Mesendoderm (in vitro differentiated cells): ENCODE measurements at regions not wholly inside any gene's neighbourhood (a gene's known extent, or its start where the extent isn't known, plus 50 kb on each side); places are given as distances from the start of the nearest gene placed in this dataset.

ENCODE experiments used
- DNase-seq: peaks from one replicate; pipeline ENCODE4 v3.0.0; 2013
- H2AK5ac ChIP-seq: 2 replicates; pipeline ENCODE4 v1.6.1; 2013; ENCODE audit warnings: low read length, inconsistent platforms
- H2BK120ac ChIP-seq: 2 replicates; pipeline ENCODE4 v1.6.1; 2013; ENCODE audit warnings: low read depth, mild to moderate bottlenecking, low read length, moderate library complexity, mixed read lengths
- H2BK15ac ChIP-seq: replicated peaks from 2 replicates; pipeline ENCODE4 v1.6.1; 2013; ENCODE audit warnings: low read depth, mild to moderate bottlenecking, moderate library complexity
- H2BK5ac ChIP-seq: 2 replicates; pipeline ENCODE4 v1.6.1; 2013; ENCODE audit warnings: low read length, inconsistent platforms
- H3K18ac ChIP-seq: 2 replicates; pipeline ENCODE4 v1.6.1; 2013; ENCODE audit warnings: mild to moderate bottlenecking, low read length, mixed read lengths
- H3K23ac ChIP-seq: one replicate; pipeline ENCODE4 v1.6.1; 2013; ENCODE audit warnings: low read length
- H3K27ac ChIP-seq: 2 replicates; pipeline ENCODE4 v1.5.1; 2013; ENCODE audit warnings: low read depth, mild to moderate bottlenecking, inconsistent platforms, low read length, moderate library complexity
- H3K27me3 ChIP-seq: 2 replicates; pipeline ENCODE4 v1.6.1; 2013; ENCODE audit warnings: low read length, control low read depth, mild to moderate bottlenecking, inconsistent platforms; ENCODE audit not compliant: insufficient read depth, poor library complexity
- H3K36me3 ChIP-seq: 2 replicates; pipeline ENCODE4 v1.6.1; 2013; ENCODE audit warnings: low read length, inconsistent platforms; ENCODE audit not compliant: control insufficient read depth, insufficient read depth
- H3K4ac ChIP-seq: one replicate; pipeline ENCODE4 v1.6.1; 2013; ENCODE audit warnings: low read depth, mild to moderate bottlenecking, low read length, moderate library complexity
- H3K4me1 ChIP-seq: 2 replicates; pipeline ENCODE4 v1.6.1; 2013; ENCODE audit warnings: low read depth, low read length, inconsistent platforms; ENCODE audit not compliant: control insufficient read depth
- H3K4me2 ChIP-seq: 2 replicates; pipeline ENCODE4 v1.6.1; 2013; ENCODE audit warnings: low read length
- H3K4me3 ChIP-seq: 2 replicates; pipeline ENCODE4 v1.5.1; 2013; ENCODE audit warnings: mild to moderate bottlenecking, low read length
- H3K56ac ChIP-seq: one replicate; pipeline ENCODE4 v1.6.1; 2013; ENCODE audit warnings: low read length
- H3K79me1 ChIP-seq: 2 replicates; pipeline ENCODE4 v1.6.1; 2013; ENCODE audit warnings: low read length, inconsistent platforms
- H3K79me2 ChIP-seq: 2 replicates; pipeline ENCODE4 v1.6.1; 2013; ENCODE audit warnings: mild to moderate bottlenecking, low read length; ENCODE audit not compliant: control insufficient read depth, insufficient read depth
- H3K9ac ChIP-seq: 2 replicates; pipeline ENCODE4 v1.6.1; 2013; ENCODE audit warnings: low read length, inconsistent platforms
- H4K5ac ChIP-seq: one replicate; pipeline ENCODE4 v1.6.1; 2013; ENCODE audit warnings: low read length
- H4K8ac ChIP-seq: one replicate; pipeline ENCODE4 v1.6.1; 2013; ENCODE audit warnings: low read depth, mild to moderate bottlenecking, control low read depth, low read length, moderate library complexity
- WGBS: extraction: QIAGEN DNeasy Blood & Tissue Kit; methylation state at CpG from one replicate; pipeline ENCODE4 v1.1.7; 2013; ENCODE audit warnings: low lambda C conversion rate, missing lambda C conversion rate; ENCODE audit not compliant: insufficient coverage; ENCODE audit errors: extremely low coverage; 5-methylcytosine and 5-hydroxymethylcytosine counted together

GRCh38 chr18:42635378-42636048 lies 480.0 kb downstream of the RIT2 start:
- no CpG with 5 or more reads among the region's 3 CpGs for WGBS
- peak; percentile 72 for DNase-seq
- no peaks in the 10 kb centered on the region for H3K4me1 ChIP-seq

GRCh38 chr18:42636309-42636708 lies 479.2 kb downstream of the RIT2 start:
- H3K4me1 ChIP-seq = no peaks in the 10 kb centered on the region
- no peak overlapping the region for H2AK5ac ChIP-seq
- no CpG with 5 or more reads among the region's 2 CpGs for WGBS
- H3K27ac ChIP-seq = no peak overlapping the region
- no peak overlapping the region for H3K9ac ChIP-seq
- no peak overlapping the region for H3K4ac ChIP-seq
- no peak overlapping the region for H2BK120ac ChIP-seq
- H3K36me3 ChIP-seq = no peaks in the 10 kb centered on the region
- H3K4me2 ChIP-seq = no peak overlapping the region
- no peaks in the 10 kb centered on the region for H3K79me2 ChIP-seq
- no peak for DNase-seq
- H4K5ac ChIP-seq = no peak overlapping the region
- no peak overlapping the region for H4K8ac ChIP-seq
- H3K18ac ChIP-seq = no peak overlapping the region
- H3K56ac ChIP-seq = no peak overlapping the region
- no peak overlapping the region for H2BK15ac ChIP-seq
- no peak overlapping the region for H3K23ac ChIP-seq
- no peaks in the 10 kb centered on the region for H3K27me3 ChIP-seq
- no peak overlapping the region for H2BK5ac ChIP-seq
- H3K79me1 ChIP-seq = no peaks in the 10 kb centered on the region
- H3K4me3 ChIP-seq = no peak overlapping the region

More at GRCh38 chr18:42635378-42636048, 480.0 kb downstream of the RIT2 start:
- Histone ChIP-seq H3K4me3 (no peak overlapping the region), H4K8ac (no peak overlapping the region), H2AK5ac (no peak overlapping the region), H3K27ac (no peak overlapping the region), H2BK15ac (peak overlapping the region; percentile 92), H3K56ac (no peak overlapping the region), H3K79me1 (no peaks in the 10 kb centered on the region), H3K36me3 (no peaks in the 10 kb centered on the region), H3K4ac (no peak overlapping the region), H3K4me2 (no peak overlapping the region), H3K79me2 (no peaks in the 10 kb centered on the region), H3K9ac (no peak overlapping the region), H4K5ac (no peak overlapping the region), H2BK120ac (no peak overlapping the region), H3K27me3 (no peaks in the 10 kb centered on the region), H3K18ac (no peak overlapping the region), H3K23ac (no peak overlapping the region), H2BK5ac (no peak overlapping the region)

GRCh38 chr18:42640160-42640559 lies 475.3 kb downstream of the RIT2 start:
- Histone ChIP-seq H3K23ac (no peak overlapping the region), H2BK15ac (no peak overlapping the region), H4K5ac (no peak overlapping the region), H2BK5ac (no peak overlapping the region), H4K8ac (no peak overlapping the region), H3K79me2 (no peaks in the 10 kb centered on the region), H2AK5ac (no peak overlapping the region), H3K4me1 (no peaks in the 10 kb centered on the region), H3K4me3 (no peak overlapping the region), H3K4ac (no peak overlapping the region), H3K79me1 (no peaks in the 10 kb centered on the region), H2BK120ac (no peak overlapping the region), H3K18ac (no peak overlapping the region), H3K27me3 (no peaks in the 10 kb centered on the region), H3K4me2 (no peak overlapping the region), H3K27ac (no peak overlapping the region), H3K9ac (no peak overlapping the region), H3K56ac (no peak overlapping the region), H3K36me3 (no peaks in the 10 kb centered on the region)
- peak; percentile 51 for DNase-seq

- no peak overlapping the region for H3K4ac ChIP-seq
- H3K4me2 ChIP-seq = no peak overlapping the region
- no peak overlapping the region for H3K23ac ChIP-seq
- H3K18ac ChIP-seq = no peak overlapping the region
- H3K79me1 ChIP-seq = no peaks in the 10 kb centered on the region
- H3K56ac ChIP-seq = no peak overlapping the region
- H4K8ac ChIP-seq = no peak overlapping the region
- no peak for DNase-seq
- no peak overlapping the region for H2BK15ac ChIP-seq
- no peaks in the 10 kb centered on the region for H3K27me3 ChIP-seq
- no peak overlapping the region for H2BK120ac ChIP-seq
- no peak overlapping the region for H4K5ac ChIP-seq
- H3K4me3 ChIP-seq = no peak overlapping the region
- peak overlapping the region; percentile 37 for H2BK5ac ChIP-seq
- no peaks in the 10 kb centered on the region for H3K4me1 ChIP-seq
- H3K27ac ChIP-seq = no peak overlapping the region
- H3K79me2 ChIP-seq = no peaks in the 10 kb centered on the region
- H3K36me3 ChIP-seq = no peaks in the 10 kb centered on the region
- no CpG with 5 or more reads among the region's 5 CpGs for WGBS
- H3K9ac ChIP-seq = no peak overlapping the region
- no peak overlapping the region for H2AK5ac ChIP-seq
Measured at GRCh38 chr18:42641996-42642395, 473.5 kb downstream of the RIT2 start.

- Histone ChIP-seq H2BK120ac (no peak overlapping the region), H3K36me3 (no peaks in the 10 kb centered on the region), H4K5ac (no peak overlapping the region), H2BK5ac (no peak overlapping the region), H2AK5ac (no peak overlapping the region), H3K27me3 (no peaks in the 10 kb centered on the region), H3K79me2 (no peaks in the 10 kb centered on the region), H3K27ac (no peak overlapping the region), H3K4ac (no peak overlapping the region), H3K18ac (peak overlapping the region; percentile 23), H3K4me1 (no peaks in the 10 kb centered on the region), H3K79me1 (no peaks in the 10 kb centered on the region), H3K4me2 (no peak overlapping the region), H2BK15ac (no peak overlapping the region), H4K8ac (no peak overlapping the region), H3K9ac (no peak overlapping the region), H3K56ac (no peak overlapping the region), H3K23ac (no peak overlapping the region), H3K4me3 (no peak overlapping the region)
- no CpG with 5 or more reads among the region's 3 CpGs for WGBS
- DNase-seq = peak; percentile 22
Measured at GRCh38 chr18:42644729-42645131, 470.8 kb downstream of the RIT2 start.
